ENCODE measurements at regions not wholly inside any gene's neighbourhood (a gene's known extent, or its start where the extent isn't known, plus 50 kb on each side); places are given as distances from the start of the nearest gene placed in this dataset.

- TF ChIP-seq EZH2 (IDR thresholded peaks at IDR 0.05; ENCODE audit: borderline replicate concordance, insufficient read depth, low read depth, low read length, poor library complexity, severe bottlenecking) (no peak), CTCF (IDR thresholded peaks at IDR 0.05) (no peak)
- DNase-seq = no peak
- H3K79me2 ChIP-seq (ENCODE audit: control insufficient read depth, insufficient read depth, low read length) = no peaks in the 10 kb centered on the region
- H3K27me3 Mint-ChIP-seq = peaks cover 3% of the 10 kb centered on the region
- no peaks in the 10 kb centered on the region for H4K20me1 ChIP-seq (ENCODE audit: control insufficient read depth, insufficient read depth, low read length, poor library complexity, severe bottlenecking)
- H3K27ac ChIP-seq (ENCODE audit: low read length in 2 of 2) = no peak overlapping the region
- H3K4me2 ChIP-seq (replicated peaks; ENCODE audit: low read depth, low read length, poor library complexity, severe bottlenecking) = no peak overlapping the region
- H3K27ac Mint-ChIP-seq = no peak overlapping the region
- no peaks in the 10 kb centered on the region for H3K36me3 ChIP-seq (replicated peaks in 1 of 2; ENCODE audit: control extremely low read depth in 1 of 2, control insufficient read depth in 1 of 2, extremely low read depth in 1 of 2, insufficient read depth in 2 of 2, low read length in 1 of 2)
- no peaks in the 10 kb centered on the region for H3K9me3 Mint-ChIP-seq (ENCODE audit: insufficient read depth)
- H3K4me1 ChIP-seq (ENCODE audit: control insufficient read depth in 2 of 2, insufficient read depth in 2 of 2, low read length in 2 of 2) = no peaks in the 10 kb centered on the region
- H3K9ac ChIP-seq (ENCODE audit: low read length) = no peak overlapping the region
- no peak for ATAC-seq (ENCODE audit: low read depth)
- intact Hi-C loops (cut with micrococcal nuclease) = no loop called here
- H3K27me3 ChIP-seq (replicated peaks in 1 of 4; ENCODE audit: control extremely low read depth in 1 of 4, control insufficient read depth in 3 of 4, insufficient read depth in 4 of 4, low read length in 3 of 4) = no peaks in the 10 kb centered on the region
- CTCF ChIA-PET = no interaction called here
- WGBS (ENCODE audit: insufficient coverage) = 88% methylated on average over 18 of the region's 23 CpGs
- no peaks in the 10 kb centered on the region for H3K4me1 Mint-ChIP-seq
- no peak overlapping the region for H2AFZ ChIP-seq (ENCODE audit: insufficient read depth, low read depth, low read length, poor library complexity, severe bottlenecking)
- H3K9me3 ChIP-seq (ENCODE audit: control extremely low read depth in 1 of 3, control insufficient read depth in 2 of 3, insufficient read depth in 1 of 3, low read length in 2 of 3) = peaks cover 0 to 5% (median 0%) of the 10 kb centered on the region in 3 donors
- no peak overlapping the region for H3K4me3 Mint-ChIP-seq
- H3K4me3 ChIP-seq (ENCODE audit: control extremely low read depth in 1 of 5, extremely low read depth in 1 of 5, insufficient read depth in 1 of 5, low read depth in 2 of 5, low read length in 4 of 5) = no peak overlapping the region
- POLR2A ChIA-PET = no interaction called here
Measured at GRCh38 chr22:27237080-27237741, 564.3 kb downstream of the MN1 start.

GRCh38 chr22:27238935-27239510 is 562.5 kb downstream of the MN1 start:
- CTCF ChIA-PET = no interaction called here

More at GRCh38 chr22:27238935-27239510, 562.5 kb downstream of the MN1 start:
- WGBS (ENCODE audit: insufficient coverage) = 57% methylated on average over 7 of the region's 10 CpGs
- Mint-ChIP-seq H3K4me1 (no peaks in the 10 kb centered on the region), H3K9me3 (ENCODE audit: insufficient read depth) (no peaks in the 10 kb centered on the region), H3K27me3 (peaks cover 3% of the 10 kb centered on the region), H3K4me3 (no peak overlapping the region), H3K27ac (no peak overlapping the region)
- TF ChIP-seq CTCF (IDR thresholded peaks at IDR 0.05) (no peak), EZH2 (IDR thresholded peaks at IDR 0.05; ENCODE audit: borderline replicate concordance, insufficient read depth, low read depth, low read length, poor library complexity, severe bottlenecking) (no peak)
- Histone ChIP-seq H3K4me3 (ENCODE audit: control extremely low read depth in 1 of 5, extremely low read depth in 1 of 5, insufficient read depth in 1 of 5, low read depth in 2 of 5, low read length in 4 of 5) (no peak overlapping the region), H3K27ac (ENCODE audit: low read length in 2 of 2) (no peak overlapping the region), H3K79me2 (ENCODE audit: control insufficient read depth, insufficient read depth, low read length) (no peaks in the 10 kb centered on the region), H3K27me3 (replicated peaks in 1 of 4; ENCODE audit: control extremely low read depth in 1 of 4, control insufficient read depth in 3 of 4, insufficient read depth in 4 of 4, low read length in 3 of 4) (no peaks in the 10 kb centered on the region), H3K36me3 (replicated peaks in 1 of 2; ENCODE audit: control extremely low read depth in 1 of 2, control insufficient read depth in 1 of 2, extremely low read depth in 1 of 2, insufficient read depth in 2 of 2, low read length in 1 of 2) (no peaks in the 10 kb centered on the region), H3K4me1 (ENCODE audit: control insufficient read depth in 2 of 2, insufficient read depth in 2 of 2, low read length in 2 of 2) (no peaks in the 10 kb centered on the region), H2AFZ (ENCODE audit: insufficient read depth, low read depth, low read length, poor library complexity, severe bottlenecking) (no peak overlapping the region), H4K20me1 (ENCODE audit: control insufficient read depth, insufficient read depth, low read length, poor library complexity, severe bottlenecking) (no peaks in the 10 kb centered on the region), H3K4me2 (replicated peaks; ENCODE audit: low read depth, low read length, poor library complexity, severe bottlenecking) (no peak overlapping the region), H3K9me3 (ENCODE audit: control extremely low read depth in 1 of 3, control insufficient read depth in 2 of 3, insufficient read depth in 1 of 3, low read length in 2 of 3) (peaks cover 0 to 5% (median 0%) of the 10 kb centered on the region in 3 donors), H3K9ac (ENCODE audit: low read length) (no peak overlapping the region)
- no peak for DNase-seq
- POLR2A ChIA-PET = no interaction called here
- intact Hi-C loops (cut with micrococcal nuclease) = no loop called here
- no peak for ATAC-seq (ENCODE audit: low read depth)
